Liver (tissue), 8 donors: ENCODE measurements at regions not wholly inside any gene's neighbourhood (a gene's known extent, or its start where the extent isn't known, plus 50 kb on each side); places are given as distances from the start of the nearest gene placed in this dataset.

Source experiments
- DNase-seq: peaks from one replicate; pipeline ENCODE4 v3.0.0-alpha.2; 2017; ENCODE audit warnings: low spot score
- H3K27ac ChIP-seq, 2 donors: one replicate each; pipeline ENCODE4 v1.7.0; 2013; ENCODE audit warnings: inconsistent platforms in 2 of 2, low read length in 2 of 2, control low read depth in 1 of 2, low read depth in 1 of 2, mild to moderate bottlenecking in 1 of 2
- H3K27me3 ChIP-seq, 4 donors: one replicate each; pipeline versions ENCODE4 v1.6.1 to v1.7.0; 2013; ENCODE audit warnings: low read length in 3 of 4, inconsistent platforms in 1 of 4, mild to moderate bottlenecking in 1 of 4, moderate library complexity in 1 of 4; ENCODE audit not compliant: control insufficient read depth in 4 of 4, insufficient read depth in 4 of 4
- H3K36me3 ChIP-seq, 4 donors: one replicate each; pipeline versions ENCODE4 v1.6.1 to v1.7.0; 2013; ENCODE audit warnings: low read length in 3 of 4, mild to moderate bottlenecking in 3 of 4, low read depth in 1 of 4, moderate library complexity in 1 of 4; ENCODE audit not compliant: control insufficient read depth in 4 of 4, insufficient read depth in 3 of 4
- H3K4me1 ChIP-seq, 4 donors: one replicate each; pipeline versions ENCODE4 v1.6.1 to v1.7.0; 2013; ENCODE audit warnings: low read length in 3 of 4, mild to moderate bottlenecking in 3 of 4, moderate library complexity in 1 of 4; ENCODE audit not compliant: control insufficient read depth in 4 of 4, insufficient read depth in 4 of 4
- H3K4me3 ChIP-seq, 3 donors: one replicate each; pipeline versions ENCODE4 v1.6.1 to v1.7.0; 2013; ENCODE audit warnings: low read length in 3 of 3, control low read depth in 1 of 3, low read depth in 1 of 3, mild to moderate bottlenecking in 1 of 3
- H3K9ac ChIP-seq, 2 donors: one replicate each; pipeline ENCODE4 v1.7.0; 2013; ENCODE audit warnings: low read length in 2 of 2, mild to moderate bottlenecking in 2 of 2, moderate library complexity in 2 of 2, control low read depth in 1 of 2, low read depth in 1 of 2
- H3K9me3 ChIP-seq, 4 donors: one replicate each; pipeline versions ENCODE4 v1.6.1 to v1.7.0; 2013; ENCODE audit warnings: low read length in 3 of 4; ENCODE audit not compliant: control insufficient read depth in 4 of 4
- EGR1 ChIP-seq, 2 donors: IDR thresholded peaks; 2 replicates each; pipeline ENCODE4 v1.6.1; 2016 to 2018; ENCODE audit warnings: antibody characterized with exemption in 2 of 2, low read depth in 2 of 2
- FOXA1 ChIP-seq: IDR thresholded peaks from 2 replicates; pipeline ENCODE4 v1.6.1; 2016; ENCODE audit warnings: antibody characterized with exemption
- FOXA2 ChIP-seq: IDR thresholded peaks from 2 replicates; pipeline ENCODE4 v1.6.1; 2016; ENCODE audit warnings: antibody characterized with exemption
- GABPA ChIP-seq, 2 donors: IDR thresholded peaks in 1 of 2; conservative IDR thresholded peaks in 1 of 2; 2 replicates each; pipeline ENCODE4 v1.6.1; 2016; ENCODE audit warnings: antibody characterized with exemption in 2 of 2, mild to moderate bottlenecking in 1 of 2, moderate library complexity in 1 of 2
- HNF4A ChIP-seq, 2 donors: conservative IDR thresholded peaks; 2 replicates each; pipeline ENCODE4 v1.6.1; 2016; ENCODE audit warnings: antibody characterized with exemption in 2 of 2, mild to moderate bottlenecking in 2 of 2
- HNF4G ChIP-seq: IDR thresholded peaks from 2 replicates; pipeline ENCODE4 v1.6.1; 2016; ENCODE audit warnings: antibody characterized with exemption
- JUND ChIP-seq, 2 donors: IDR thresholded peaks; 2 replicates each; pipeline ENCODE4 v1.6.1; 2016; ENCODE audit warnings: antibody characterized with exemption in 2 of 2
- NR2F2 ChIP-seq: IDR thresholded peaks from 2 replicates; pipeline ENCODE4 v1.6.1; 2016; ENCODE audit warnings: antibody characterized with exemption
- RAD21 ChIP-seq, 2 donors: IDR thresholded peaks; 2 replicates each; pipeline ENCODE4 v1.6.1; 2016; ENCODE audit warnings: antibody characterized with exemption in 2 of 2, mild to moderate bottlenecking in 2 of 2
- RXRA ChIP-seq, 2 donors: IDR thresholded peaks; 2 replicates each; pipeline ENCODE4 v1.6.1; 2017 to 2018; ENCODE audit warnings: antibody characterized with exemption in 2 of 2, mild to moderate bottlenecking in 1 of 2
- SP1 ChIP-seq: IDR thresholded peaks from 2 replicates; pipeline ENCODE4 v1.6.1; 2018; ENCODE audit warnings: antibody characterized with exemption, mild to moderate bottlenecking
- YY1 ChIP-seq: IDR thresholded peaks from 2 replicates; pipeline ENCODE4 v1.6.1; 2016; ENCODE audit warnings: antibody characterized with exemption, mild to moderate bottlenecking
- WGBS: extraction: QIAGEN DNeasy Blood & Tissue Kit; methylation state at CpG from one replicate; pipeline ENCODE4 v1.1.7; 2013; 5-methylcytosine and 5-hydroxymethylcytosine counted together
- TF ChIP-seq, protein P1 (sequence below): IDR thresholded peaks from 2 replicates; pipeline ENCODE4 v1.6.1; 2016; ENCODE audit warnings: antibody characterized with exemption
- TF ChIP-seq, protein P2 (sequence below): IDR thresholded peaks from 2 replicates; pipeline ENCODE4 v1.6.1; 2016; ENCODE audit warnings: antibody characterized with exemption
- TF ChIP-seq, protein P3 (sequence below): fragments of 150-350 bp; IDR thresholded peaks from 2 replicates; pipeline ENCODE4 v1.5.1; 2017; ENCODE audit warnings: improper control_type of control experiment, low read depth, low read length; ENCODE audit not compliant: missing input control
- TF ChIP-seq, protein P4 (sequence below): IDR thresholded peaks from 2 replicates; pipeline ENCODE4 v1.6.1; 2016; ENCODE audit warnings: antibody characterized with exemption, mild to moderate bottlenecking
- TF ChIP-seq, protein P5 (sequence below): IDR thresholded peaks from 2 replicates; pipeline ENCODE4 v1.6.1; 2016; ENCODE audit warnings: antibody characterized with exemption
- donor health status: healthy.
- donor health status: healthy.
- donor health status: healthy.
- donor health status: healthy.
- donor health status: healthy.

DNA sequence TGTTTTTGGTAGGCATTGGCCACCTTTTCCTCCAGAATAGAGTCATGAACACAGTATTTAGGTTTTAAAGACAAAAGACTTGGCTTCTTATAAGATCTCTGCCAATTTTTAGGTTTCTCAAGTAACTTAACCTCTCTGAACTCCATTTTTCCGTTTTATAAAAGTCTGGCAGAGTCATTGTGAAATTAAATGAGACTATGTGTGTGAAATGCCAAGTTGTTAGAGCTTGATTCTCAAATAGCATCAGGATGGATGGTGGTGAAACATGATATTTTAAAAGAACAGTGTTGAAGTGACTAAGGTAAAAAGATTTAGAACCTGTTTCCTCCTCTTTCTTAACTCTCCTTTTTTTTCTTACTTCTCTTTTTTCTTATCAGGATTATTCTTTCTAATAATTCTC is 617.7 kb upstream of the SLITRK1 start:
- Histone ChIP-seq H3K36me3 (no peaks in the 10 kb centered on the region), H3K4me1 (no peaks in the 10 kb centered on the region), H3K27me3 (no peaks in the 10 kb centered on the region), H3K9ac (no peak overlapping the region), H3K9me3 (no peaks in the 10 kb centered on the region), H3K27ac (no peak overlapping the region), H3K4me3 (no peak overlapping the region)
- no peak for DNase-seq
- TF ChIP-seq GABPA (IDR thresholded peaks at IDR 0.05 in 1 of 2, conservative IDR thresholded peaks at IDR 0.05 in 1 of 2) = no peak
- TF ChIP-seq FOXA2 = no peak
- TF ChIP-seq HNF4A (conservative IDR thresholded peaks at IDR 0.05) = no peak
- TF ChIP-seq FOXA1 = no peak
- TF ChIP-seq, protein P1, sequence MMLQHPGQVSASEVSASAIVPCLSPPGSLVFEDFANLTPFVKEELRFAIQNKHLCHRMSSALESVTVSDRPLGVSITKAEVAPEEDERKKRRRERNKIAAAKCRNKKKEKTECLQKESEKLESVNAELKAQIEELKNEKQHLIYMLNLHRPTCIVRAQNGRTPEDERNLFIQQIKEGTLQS = no peak
- no peak for TF ChIP-seq JUND (IDR thresholded peaks at IDR 0.05)
- TF ChIP-seq, protein P2, sequence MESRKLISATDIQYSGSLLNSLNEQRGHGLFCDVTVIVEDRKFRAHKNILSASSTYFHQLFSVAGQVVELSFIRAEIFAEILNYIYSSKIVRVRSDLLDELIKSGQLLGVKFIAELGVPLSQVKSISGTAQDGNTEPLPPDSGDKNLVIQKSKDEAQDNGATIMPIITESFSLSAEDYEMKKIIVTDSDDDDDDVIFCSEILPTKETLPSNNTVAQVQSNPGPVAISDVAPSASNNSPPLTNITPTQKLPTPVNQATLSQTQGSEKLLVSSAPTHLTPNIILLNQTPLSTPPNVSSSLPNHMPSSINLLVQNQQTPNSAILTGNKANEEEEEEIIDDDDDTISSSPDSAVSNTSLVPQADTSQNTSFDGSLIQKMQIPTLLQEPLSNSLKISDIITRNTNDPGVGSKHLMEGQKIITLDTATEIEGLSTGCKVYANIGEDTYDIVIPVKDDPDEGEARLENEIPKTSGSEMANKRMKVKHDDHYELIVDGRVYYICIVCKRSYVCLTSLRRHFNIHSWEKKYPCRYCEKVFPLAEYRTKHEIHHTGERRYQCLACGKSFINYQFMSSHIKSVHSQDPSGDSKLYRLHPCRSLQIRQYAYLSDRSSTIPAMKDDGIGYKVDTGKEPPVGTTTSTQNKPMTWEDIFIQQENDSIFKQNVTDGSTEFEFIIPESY = no peak
- TF ChIP-seq SP1 = no peak
- no peak for TF ChIP-seq EGR1 (IDR thresholded peaks at IDR 0.05; ENCODE audit: low read depth in 2 of 2)
- TF ChIP-seq YY1 = no peak
- TF ChIP-seq, protein P3, sequence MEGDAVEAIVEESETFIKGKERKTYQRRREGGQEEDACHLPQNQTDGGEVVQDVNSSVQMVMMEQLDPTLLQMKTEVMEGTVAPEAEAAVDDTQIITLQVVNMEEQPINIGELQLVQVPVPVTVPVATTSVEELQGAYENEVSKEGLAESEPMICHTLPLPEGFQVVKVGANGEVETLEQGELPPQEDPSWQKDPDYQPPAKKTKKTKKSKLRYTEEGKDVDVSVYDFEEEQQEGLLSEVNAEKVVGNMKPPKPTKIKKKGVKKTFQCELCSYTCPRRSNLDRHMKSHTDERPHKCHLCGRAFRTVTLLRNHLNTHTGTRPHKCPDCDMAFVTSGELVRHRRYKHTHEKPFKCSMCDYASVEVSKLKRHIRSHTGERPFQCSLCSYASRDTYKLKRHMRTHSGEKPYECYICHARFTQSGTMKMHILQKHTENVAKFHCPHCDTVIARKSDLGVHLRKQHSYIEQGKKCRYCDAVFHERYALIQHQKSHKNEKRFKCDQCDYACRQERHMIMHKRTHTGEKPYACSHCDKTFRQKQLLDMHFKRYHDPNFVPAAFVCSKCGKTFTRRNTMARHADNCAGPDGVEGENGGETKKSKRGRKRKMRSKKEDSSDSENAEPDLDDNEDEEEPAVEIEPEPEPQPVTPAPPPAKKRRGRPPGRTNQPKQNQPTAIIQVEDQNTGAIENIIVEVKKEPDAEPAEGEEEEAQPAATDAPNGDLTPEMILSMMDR = no peak
- TF ChIP-seq, protein P4, sequence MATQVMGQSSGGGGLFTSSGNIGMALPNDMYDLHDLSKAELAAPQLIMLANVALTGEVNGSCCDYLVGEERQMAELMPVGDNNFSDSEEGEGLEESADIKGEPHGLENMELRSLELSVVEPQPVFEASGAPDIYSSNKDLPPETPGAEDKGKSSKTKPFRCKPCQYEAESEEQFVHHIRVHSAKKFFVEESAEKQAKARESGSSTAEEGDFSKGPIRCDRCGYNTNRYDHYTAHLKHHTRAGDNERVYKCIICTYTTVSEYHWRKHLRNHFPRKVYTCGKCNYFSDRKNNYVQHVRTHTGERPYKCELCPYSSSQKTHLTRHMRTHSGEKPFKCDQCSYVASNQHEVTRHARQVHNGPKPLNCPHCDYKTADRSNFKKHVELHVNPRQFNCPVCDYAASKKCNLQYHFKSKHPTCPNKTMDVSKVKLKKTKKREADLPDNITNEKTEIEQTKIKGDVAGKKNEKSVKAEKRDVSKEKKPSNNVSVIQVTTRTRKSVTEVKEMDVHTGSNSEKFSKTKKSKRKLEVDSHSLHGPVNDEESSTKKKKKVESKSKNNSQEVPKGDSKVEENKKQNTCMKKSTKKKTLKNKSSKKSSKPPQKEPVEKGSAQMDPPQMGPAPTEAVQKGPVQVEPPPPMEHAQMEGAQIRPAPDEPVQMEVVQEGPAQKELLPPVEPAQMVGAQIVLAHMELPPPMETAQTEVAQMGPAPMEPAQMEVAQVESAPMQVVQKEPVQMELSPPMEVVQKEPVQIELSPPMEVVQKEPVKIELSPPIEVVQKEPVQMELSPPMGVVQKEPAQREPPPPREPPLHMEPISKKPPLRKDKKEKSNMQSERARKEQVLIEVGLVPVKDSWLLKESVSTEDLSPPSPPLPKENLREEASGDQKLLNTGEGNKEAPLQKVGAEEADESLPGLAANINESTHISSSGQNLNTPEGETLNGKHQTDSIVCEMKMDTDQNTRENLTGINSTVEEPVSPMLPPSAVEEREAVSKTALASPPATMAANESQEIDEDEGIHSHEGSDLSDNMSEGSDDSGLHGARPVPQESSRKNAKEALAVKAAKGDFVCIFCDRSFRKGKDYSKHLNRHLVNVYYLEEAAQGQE = no peak
- no peak for TF ChIP-seq RAD21 (IDR thresholded peaks at IDR 0.05)
- TF ChIP-seq, protein P5, sequence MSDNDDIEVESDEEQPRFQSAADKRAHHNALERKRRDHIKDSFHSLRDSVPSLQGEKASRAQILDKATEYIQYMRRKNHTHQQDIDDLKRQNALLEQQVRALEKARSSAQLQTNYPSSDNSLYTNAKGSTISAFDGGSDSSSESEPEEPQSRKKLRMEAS = no peak
- no peak for TF ChIP-seq NR2F2
- no peak for TF ChIP-seq RXRA (IDR thresholded peaks at IDR 0.05)
- TF ChIP-seq HNF4G = no peak
- 29% methylated on average over 1 of the region's 1 CpG for WGBS

DNA sequence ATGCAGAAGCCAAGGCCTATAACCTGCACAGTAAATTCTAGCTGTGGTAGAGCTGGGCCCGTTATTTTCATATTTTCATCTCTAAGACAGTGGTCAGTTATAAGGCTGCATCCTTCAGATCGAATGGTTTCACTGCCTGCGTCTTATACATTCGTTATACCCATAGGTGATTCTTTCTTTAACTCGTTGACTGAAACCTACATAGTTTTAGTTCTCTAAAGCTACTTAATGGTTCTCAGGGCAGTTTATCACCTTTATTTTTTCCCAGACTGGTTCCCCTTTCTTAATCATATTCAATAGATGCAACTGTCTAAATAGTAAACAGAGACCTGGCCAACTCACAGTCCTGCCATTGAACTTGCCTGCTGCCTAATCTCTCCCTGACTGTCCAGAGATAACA is 615.3 kb upstream of the SLITRK1 start:
- H3K27me3 ChIP-seq = no peaks in the 10 kb centered on the region
- H3K27ac ChIP-seq = no peak overlapping the region
- H3K4me3 ChIP-seq = no peak overlapping the region
- DNase-seq = no peak
- no peaks in the 10 kb centered on the region for H3K36me3 ChIP-seq
- no peaks in the 10 kb centered on the region for H3K4me1 ChIP-seq
- TF ChIP-seq YY1 (no peak), RXRA (IDR thresholded peaks at IDR 0.05) (no peak), JUND (IDR thresholded peaks at IDR 0.05) (no peak), NR2F2 (no peak), RAD21 (IDR thresholded peaks at IDR 0.05) (no peak)
- TF ChIP-seq, protein P2 = no peak
- no peaks in the 10 kb centered on the region for H3K9me3 ChIP-seq
- WGBS = 76% methylated on average over 5 of the region's 5 CpGs
- no peak overlapping the region for H3K9ac ChIP-seq
